ENCODE measurements at regions not wholly inside any gene's neighbourhood (a gene's known extent, or its start where the extent isn't known, plus 50 kb on each side); places are given as distances from the start of the nearest gene placed in this dataset.
A peak's percentile ranks its signal among the peaks of the same experiment; 100 is the strongest.
"Not testable (repeated sequence)": the region's sequence is repeated elsewhere in the genome, so short reads cannot be mapped to it uniquely, and the experiment has no call there.

GRCh38 chr4:132332932-132333723 lies 816.0 kb upstream of the PCDH10 start:
- Histone ChIP-seq H3K27ac (no peak overlapping the region), H3K27me3 (no peaks in the 10 kb centered on the region), H3K4me1 (no peaks in the 10 kb centered on the region), H3K9me3 (replicated peaks) (no peaks in the 10 kb centered on the region), H3K4me3 (no peak overlapping the region), H3K36me3 (no peaks in the 10 kb centered on the region)
- peak in 1 of 2 experiments; percentile 30 for DNase-seq

GRCh38 chr4:132333724-132334047 lies 815.4 kb upstream of the PCDH10 start:
- Histone ChIP-seq H3K9me3 (replicated peaks) (no peaks in the 10 kb centered on the region), H3K27ac (no peak overlapping the region), H3K4me1 (no peaks in the 10 kb centered on the region), H3K27me3 (no peaks in the 10 kb centered on the region), H3K36me3 (no peaks in the 10 kb centered on the region), H3K4me3 (no peak overlapping the region)
- DNase-seq, result no peak

GRCh38 chr4:132334081-132334480 lies 815.0 kb upstream of the PCDH10 start:
- Histone ChIP-seq H3K4me1 (no peaks in the 10 kb centered on the region), H3K27ac (no peak overlapping the region), H3K4me3 (no peak overlapping the region), H3K36me3 (no peaks in the 10 kb centered on the region), H3K27me3 (no peaks in the 10 kb centered on the region), H3K9me3 (replicated peaks) (no peaks in the 10 kb centered on the region)
- no peak for DNase-seq

DNA sequence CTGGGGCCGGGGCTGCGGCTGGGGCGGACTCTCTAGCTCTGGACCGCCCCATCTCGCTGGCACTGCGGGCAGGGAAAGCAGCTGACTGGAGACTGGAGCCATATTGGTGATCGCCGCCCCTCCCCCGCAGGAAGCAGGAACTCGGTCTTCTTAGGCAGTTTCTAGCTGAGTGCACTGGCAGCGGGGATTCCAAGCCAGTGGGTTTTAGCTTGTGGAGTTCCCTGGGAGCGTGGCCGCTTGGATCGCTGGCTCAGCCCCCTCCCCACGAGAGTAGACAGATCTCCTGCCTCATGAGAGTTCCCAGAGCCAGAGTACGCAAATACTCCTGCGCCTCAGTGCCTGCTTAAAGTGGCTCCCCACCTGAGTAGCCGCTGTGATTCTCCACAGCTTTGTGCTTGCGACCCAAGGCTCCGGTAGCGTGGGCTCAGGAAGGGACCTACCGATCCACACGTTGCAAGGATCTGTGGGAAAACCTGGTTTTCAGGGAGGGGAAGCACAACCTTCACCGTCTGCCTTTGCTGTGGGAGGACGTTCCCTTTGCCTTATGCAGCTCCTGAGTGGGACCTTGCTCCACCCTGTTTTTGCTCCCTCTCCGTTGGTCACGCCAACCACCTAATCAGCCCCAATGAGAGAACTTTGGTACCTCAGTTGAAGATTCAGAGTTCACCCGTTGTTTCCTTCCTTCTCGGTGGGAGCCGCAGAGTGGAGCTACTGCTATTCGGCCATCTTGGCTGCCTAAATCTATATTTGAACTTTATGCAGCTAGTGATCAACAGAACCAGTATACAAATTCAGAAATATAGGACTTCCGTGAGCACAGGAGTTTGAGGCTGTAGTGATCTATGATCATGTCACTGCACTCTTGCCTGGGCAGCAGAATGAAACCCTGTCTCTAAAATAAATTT lies 803.9 kb upstream of the PCDH10 start:
- no peak for DNase-seq
- H3K27me3 ChIP-seq, result no peaks in the 10 kb centered on the region
- H3K4me1 ChIP-seq, result no peaks in the 10 kb centered on the region
- no peaks in the 10 kb centered on the region for H3K36me3 ChIP-seq
- peaks cover 3% of the 10 kb centered on the region; the same call in 1 of the 2 replicates for H3K9me3 ChIP-seq (replicated peaks)
- no peak overlapping the region for H3K27ac ChIP-seq
- no peak overlapping the region for H3K4me3 ChIP-seq

- Histone ChIP-seq H3K4me1 (no peaks in the 10 kb centered on the region), H3K4me3 (no peak overlapping the region), H3K36me3 (no peaks in the 10 kb centered on the region), H3K27me3 (no peaks in the 10 kb centered on the region), H3K9me3 (replicated peaks) (peaks cover 3% of the 10 kb centered on the region; the same call in 1 of the 2 replicates), H3K27ac (no peak overlapping the region)
- DNase-seq, result no peak
These were observed 803.1 kb upstream of the PCDH10 start for GRCh38 chr4:132346016-132346415.

- not testable (repeated sequence) for H3K4me1 ChIP-seq; H3K27ac ChIP-seq; DNase-seq; H3K4me3 ChIP-seq; H3K36me3 ChIP-seq; H3K27me3 ChIP-seq; H3K9me3 ChIP-seq (replicated peaks)
These were observed 797.5 kb upstream of the PCDH10 start for GRCh38 chr4:132351606-132352005.

GRCh38 chr4:132382243-132382642 lies 766.9 kb upstream of the PCDH10 start:
- Histone ChIP-seq H3K4me3 (no peak overlapping the region), H3K36me3 (no peaks in the 10 kb centered on the region), H3K27me3 (no peaks in the 10 kb centered on the region), H3K9me3 (replicated peaks) (no peaks in the 10 kb centered on the region), H3K27ac (no peak overlapping the region), H3K4me1 (no peaks in the 10 kb centered on the region)
- no peak for DNase-seq

DNA sequence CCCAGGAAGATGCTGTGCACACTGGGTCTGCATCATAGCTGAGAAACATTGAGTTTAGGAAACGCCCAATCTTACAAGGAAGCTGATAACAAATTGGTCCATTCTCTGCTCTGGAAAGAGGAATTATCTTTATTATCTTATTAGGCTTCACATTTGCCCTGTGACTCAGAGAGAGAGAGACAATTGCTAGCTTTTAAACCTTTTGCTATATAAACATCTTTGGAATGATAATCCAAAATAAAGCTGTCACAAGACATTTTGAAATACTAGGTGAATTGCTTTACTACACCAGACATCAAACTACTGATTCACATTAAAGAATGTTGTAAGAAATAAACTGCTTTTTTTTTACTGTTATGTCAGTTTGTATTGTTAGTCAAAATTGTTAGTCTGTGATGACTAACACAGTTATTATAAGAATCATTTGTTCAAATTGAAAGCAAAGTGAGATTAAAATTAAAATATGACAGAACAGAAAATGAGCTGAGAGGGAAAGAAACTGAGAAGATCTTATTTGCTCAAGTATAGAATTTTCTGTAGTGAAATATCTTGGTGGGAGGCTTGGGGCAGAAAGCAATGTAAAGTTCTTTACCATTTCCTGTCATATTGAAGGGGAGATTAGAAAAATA lies 765.4 kb upstream of the PCDH10 start:
- DNase-seq, result no peak
- Histone ChIP-seq H3K4me3 (no peak overlapping the region), H3K36me3 (no peaks in the 10 kb centered on the region), H3K27me3 (no peaks in the 10 kb centered on the region), H3K4me1 (no peaks in the 10 kb centered on the region), H3K9me3 (replicated peaks) (no peaks in the 10 kb centered on the region), H3K27ac (no peak overlapping the region)

GRCh38 chr4:132384709-132385108 lies 764.4 kb upstream of the PCDH10 start:
- DNase-seq, result no peak
- Histone ChIP-seq H3K4me1 (no peaks in the 10 kb centered on the region), H3K36me3 (no peaks in the 10 kb centered on the region), H3K27me3 (no peaks in the 10 kb centered on the region), H3K4me3 (no peak overlapping the region), H3K9me3 (replicated peaks) (no peaks in the 10 kb centered on the region), H3K27ac (no peak overlapping the region)

GRCh38 chr4:132386130-132386529 lies 763.0 kb upstream of the PCDH10 start:
- DNase-seq, result no peak
- no peaks in the 10 kb centered on the region for H3K4me1 ChIP-seq
- no peak overlapping the region for H3K27ac ChIP-seq
- no peaks in the 10 kb centered on the region for H3K36me3 ChIP-seq
- H3K4me3 ChIP-seq, result no peak overlapping the region
- H3K9me3 ChIP-seq (replicated peaks), result no peaks in the 10 kb centered on the region
- no peaks in the 10 kb centered on the region for H3K27me3 ChIP-seq

- DNase-seq, result no peak
- H3K27ac ChIP-seq, result no peak overlapping the region
- no peaks in the 10 kb centered on the region for H3K36me3 ChIP-seq
- no peaks in the 10 kb centered on the region for H3K4me1 ChIP-seq
- H3K4me3 ChIP-seq, result no peak overlapping the region
- no peaks in the 10 kb centered on the region for H3K27me3 ChIP-seq
- H3K9me3 ChIP-seq (replicated peaks), result no peaks in the 10 kb centered on the region
These were observed 762.0 kb upstream of the PCDH10 start for GRCh38 chr4:132387060-132387459.

DNA sequence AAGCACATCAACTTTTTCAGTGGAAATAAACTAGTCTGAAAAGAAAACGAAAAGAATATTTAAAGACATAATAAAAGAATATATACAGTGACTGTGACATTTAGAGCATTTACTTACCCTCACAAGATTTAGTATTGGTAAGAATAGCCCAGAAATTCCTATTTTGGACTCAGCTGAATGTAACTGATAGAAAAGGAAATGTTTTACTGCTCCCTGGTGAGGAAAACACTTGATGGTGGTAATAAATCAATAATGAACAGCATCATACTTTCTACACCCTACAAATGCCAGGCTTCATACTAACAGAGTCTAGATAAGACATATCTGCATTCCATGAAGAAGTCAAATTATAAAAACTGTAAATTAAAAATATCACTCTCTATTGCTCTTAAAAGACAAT lies 753.5 kb upstream of the PCDH10 start:
- Histone ChIP-seq H3K4me1 (peaks cover 26% of the 10 kb centered on the region), H3K27ac (no peak overlapping the region; the same call in 1 of the 2 replicates), H3K27me3 (no peaks in the 10 kb centered on the region), H3K36me3 (no peaks in the 10 kb centered on the region), H3K9me3 (replicated peaks) (no peaks in the 10 kb centered on the region), H3K4me3 (no peak overlapping the region)
- DNase-seq, result no peak

DNA sequence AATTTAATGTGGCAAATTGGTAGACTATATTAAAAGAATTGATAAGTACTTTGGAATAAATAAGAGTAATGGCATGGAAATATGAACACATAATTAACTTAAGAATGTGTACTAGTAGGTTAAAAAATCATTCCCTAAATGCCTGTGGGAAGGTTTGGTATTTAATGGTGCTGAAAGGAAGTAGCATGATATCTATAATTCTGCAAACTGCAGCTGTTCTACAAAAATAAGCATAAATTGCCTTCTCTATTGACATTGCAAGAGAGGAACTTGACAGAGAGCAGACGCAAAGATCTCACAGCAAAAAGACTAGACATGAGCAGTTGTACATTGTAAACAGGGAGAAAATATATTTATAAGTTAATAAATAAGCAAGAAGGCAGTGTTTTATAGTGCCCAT lies 752.5 kb upstream of the PCDH10 start:
- peaks cover 26% of the 10 kb centered on the region for H3K4me1 ChIP-seq
- peak; percentile 6 to 52 for DNase-seq
- no peaks in the 10 kb centered on the region for H3K9me3 ChIP-seq (replicated peaks)
- peak overlapping the region; percentile 56 for H3K27ac ChIP-seq
- no peaks in the 10 kb centered on the region for H3K27me3 ChIP-seq
- peak overlapping the region; percentile 25 for H3K4me3 ChIP-seq
- H3K36me3 ChIP-seq, result no peaks in the 10 kb centered on the region

GRCh38 chr4:132417220-132417619 lies 731.9 kb upstream of the PCDH10 start:
- Histone ChIP-seq H3K4me1 (no peaks in the 10 kb centered on the region), H3K9me3 (replicated peaks) (no peaks in the 10 kb centered on the region; the same call in 1 of the 2 replicates), H3K36me3 (no peaks in the 10 kb centered on the region), H3K27ac (no peak overlapping the region), H3K27me3 (no peaks in the 10 kb centered on the region), H3K4me3 (no peak overlapping the region)
- DNase-seq, result no peak

GRCh38 chr4:132427125-132427524 lies 722.0 kb upstream of the PCDH10 start:
- Histone ChIP-seq H3K4me1 (no peaks in the 10 kb centered on the region), H3K27me3 (no peaks in the 10 kb centered on the region), H3K27ac (no peak overlapping the region), H3K36me3 (no peaks in the 10 kb centered on the region), H3K4me3 (no peak overlapping the region), H3K9me3 (replicated peaks) (no peaks in the 10 kb centered on the region)
- no peak for DNase-seq

All from SJCRH30 (cell line).